NCI-H1436 (cell line): ENCODE measurements at regions not wholly inside any gene's neighbourhood (a gene's known extent, or its start where the extent isn't known, plus 50 kb on each side); places are given as distances from the start of the nearest gene placed in this dataset.

Experiments
- DNase-seq: peaks from one replicate; lab custom pipeline; 2025; lab: John Stamatoyannopoulos, UW

DNA sequence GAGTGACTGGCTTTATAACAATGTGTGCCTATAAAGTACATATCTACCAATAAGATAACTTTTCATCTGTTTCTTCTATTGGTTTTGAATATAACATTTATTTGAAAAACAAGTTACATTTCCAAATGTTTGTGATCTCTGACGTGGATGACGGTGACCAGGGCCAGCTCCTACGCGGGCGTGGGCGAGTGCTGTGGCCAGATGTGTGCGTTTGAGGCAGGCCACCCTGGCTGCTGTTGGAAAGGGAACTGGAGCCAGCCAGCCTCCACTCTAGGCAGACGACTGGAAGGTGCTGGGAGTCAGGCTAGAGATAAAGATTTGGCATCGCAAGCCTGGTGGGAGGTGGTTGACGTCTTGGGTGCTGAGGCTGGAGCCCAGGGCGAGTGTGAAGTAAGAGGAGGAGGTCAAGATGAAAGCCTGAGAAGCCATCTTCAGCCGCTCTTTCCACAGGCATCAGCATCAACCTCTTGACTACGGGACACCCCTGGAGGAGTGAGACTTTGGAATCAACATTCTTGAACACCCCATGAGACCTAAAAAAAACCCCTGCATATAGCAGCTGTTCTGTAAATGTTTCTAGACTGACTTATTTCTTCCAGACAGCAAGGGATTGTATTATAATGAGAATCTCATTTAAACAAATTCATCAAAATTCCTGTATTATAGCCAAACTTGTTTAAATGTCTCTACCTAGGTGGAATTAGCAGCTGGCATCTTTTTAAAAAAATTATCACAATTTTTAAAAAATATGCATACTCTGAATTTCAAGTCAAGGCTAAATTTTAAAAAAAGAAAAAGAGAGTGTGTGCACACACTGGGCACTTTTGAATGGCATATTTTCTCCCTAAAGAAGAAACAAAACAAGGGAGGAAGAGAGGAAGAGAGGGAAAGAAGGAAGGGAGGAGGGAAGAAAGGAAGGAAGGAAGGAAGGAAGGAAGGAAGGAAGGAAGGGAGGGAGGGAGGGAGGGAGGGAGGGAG, 112.5 kb upstream of the SLC44A3 start:
- DNase-seq = no peak

DNA sequence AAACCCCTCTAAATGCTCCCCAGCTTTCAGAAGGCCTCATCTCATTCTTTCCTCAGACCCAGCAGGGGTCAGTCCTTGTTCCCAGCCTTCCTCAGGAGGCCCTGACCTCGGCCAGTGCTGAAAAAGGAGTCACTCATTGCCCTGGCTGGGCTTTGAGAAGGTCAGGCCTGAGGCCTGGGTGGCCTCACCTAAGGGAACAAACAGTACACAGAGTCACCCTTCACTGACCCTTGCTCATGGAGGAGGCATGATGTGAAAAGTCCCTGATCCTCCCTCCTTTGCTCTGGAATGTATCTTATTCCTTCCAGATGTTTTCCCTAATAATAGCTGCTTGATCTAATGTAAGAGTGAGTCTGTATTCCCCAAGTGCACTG, 117.7 kb upstream of the SLC44A3 start:
- no peak for DNase-seq

GRCh38 chr1:94701796-94702441, 118.2 kb upstream of the SLC44A3 start:
- no peak for DNase-seq

GRCh38 chr1:94698759-94699502, 121.2 kb upstream of the SLC44A3 start:
- DNase-seq = no peak

DNA sequence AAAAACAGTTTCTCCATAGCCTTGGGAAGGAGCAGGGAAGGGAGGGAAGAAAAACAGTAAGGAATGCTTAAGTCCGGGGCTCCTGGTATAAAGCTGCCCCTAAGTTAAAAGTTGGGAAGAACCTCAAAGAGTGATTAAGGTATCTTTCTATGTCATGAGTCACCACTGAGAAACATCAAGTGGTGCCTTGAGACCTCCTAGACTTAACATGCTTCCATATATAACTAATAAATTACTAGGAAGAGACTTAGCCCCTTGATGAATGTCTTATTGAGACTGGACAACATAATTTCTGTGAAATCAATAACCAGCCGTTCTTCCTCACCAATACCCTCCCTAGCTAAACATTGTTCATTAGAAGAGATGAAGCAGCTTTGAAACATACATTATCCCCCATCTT, 121.8 kb upstream of the SLC44A3 start:
- DNase-seq = no peak

DNA sequence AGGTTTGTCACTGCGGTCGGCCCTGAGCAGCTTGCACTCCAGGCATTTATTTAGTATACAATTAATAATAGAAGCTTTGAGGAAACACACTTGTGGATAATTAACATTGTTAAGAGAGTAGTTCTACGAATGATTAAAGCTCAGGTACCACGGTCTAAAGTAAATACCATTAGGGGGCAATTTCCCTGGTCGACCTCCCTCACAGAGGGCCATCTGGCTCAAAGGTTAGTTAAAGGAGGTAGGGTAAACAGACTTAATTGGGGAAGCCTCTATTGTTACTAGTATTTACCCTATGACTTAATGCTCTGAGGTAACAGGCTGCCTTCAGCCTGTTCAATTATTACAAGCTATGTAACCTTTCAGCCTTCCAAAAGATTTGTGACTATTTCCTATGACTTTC, 122.3 kb upstream of the SLC44A3 start:
- DNase-seq = peak; percentile 69

- no peak for DNase-seq
These were observed 125.8 kb upstream of the SLC44A3 start for GRCh38 chr1:94694226-94694915.

DNA sequence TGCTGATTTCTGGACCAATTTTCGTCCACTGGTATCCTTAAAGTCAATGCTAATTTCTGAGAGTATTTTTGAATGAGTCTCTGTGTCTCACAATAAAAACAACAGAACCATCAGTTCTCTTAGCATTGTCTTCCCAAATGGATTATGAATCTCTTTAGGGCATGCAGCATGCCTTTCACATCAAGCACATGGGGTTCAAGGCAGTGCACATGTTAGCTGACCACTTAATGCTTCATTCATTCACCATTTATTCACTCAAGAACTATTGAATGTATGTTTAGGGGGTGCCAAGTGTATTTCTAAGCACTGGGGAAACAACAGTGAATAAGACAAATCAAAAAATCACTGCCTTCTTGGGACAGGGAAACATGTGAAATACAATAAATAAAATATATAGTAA, 126.7 kb upstream of the SLC44A3 start:
- DNase-seq = no peak

DNA sequence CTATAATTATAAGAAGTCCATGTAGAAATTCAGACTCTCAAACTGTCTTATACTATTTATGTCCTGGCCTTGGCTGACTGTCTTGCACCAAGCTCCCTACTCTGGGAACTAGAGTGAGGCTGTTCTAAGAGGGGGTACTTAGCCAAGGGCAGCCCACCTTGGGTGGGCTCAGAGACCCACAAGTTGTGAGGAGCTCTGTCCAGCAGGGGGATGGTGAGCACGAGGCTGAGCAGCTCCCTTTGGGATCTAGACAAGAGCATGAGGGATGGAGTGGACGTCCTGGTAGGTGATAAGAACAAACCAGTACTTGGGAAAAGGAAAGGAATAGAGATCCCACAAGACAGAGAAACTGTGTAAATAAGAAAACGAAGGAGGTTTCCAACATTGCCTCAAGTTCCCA, 127.1 kb upstream of the SLC44A3 start:
- DNase-seq = no peak

- DNase-seq = no peak
These were observed 131.5 kb upstream of the SLC44A3 start for GRCh38 chr1:94688646-94689045.

DNA sequence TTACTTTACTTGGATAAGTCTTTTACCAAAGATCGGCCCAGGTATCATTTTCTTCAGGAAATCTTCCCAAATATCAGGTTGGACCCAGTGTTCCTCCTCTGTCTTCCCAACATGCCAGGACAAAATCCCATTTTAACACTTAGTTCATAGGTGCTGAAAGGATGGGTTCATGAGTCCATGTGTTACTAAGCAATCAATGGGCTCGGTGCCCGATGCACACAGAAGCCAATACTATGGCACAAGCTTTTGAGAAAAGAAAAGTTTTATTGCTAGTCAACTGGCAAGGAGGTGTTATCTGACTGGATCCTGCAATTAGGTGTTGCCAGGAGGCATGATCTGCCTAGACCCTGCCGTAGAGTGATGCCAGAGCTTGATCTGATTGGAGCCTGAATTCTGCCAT, 133.3 kb upstream of the SLC44A3 start:
- no peak for DNase-seq

GRCh38 chr1:94684690-94685250, 135.4 kb upstream of the SLC44A3 start:
- DNase-seq = no peak

DNA sequence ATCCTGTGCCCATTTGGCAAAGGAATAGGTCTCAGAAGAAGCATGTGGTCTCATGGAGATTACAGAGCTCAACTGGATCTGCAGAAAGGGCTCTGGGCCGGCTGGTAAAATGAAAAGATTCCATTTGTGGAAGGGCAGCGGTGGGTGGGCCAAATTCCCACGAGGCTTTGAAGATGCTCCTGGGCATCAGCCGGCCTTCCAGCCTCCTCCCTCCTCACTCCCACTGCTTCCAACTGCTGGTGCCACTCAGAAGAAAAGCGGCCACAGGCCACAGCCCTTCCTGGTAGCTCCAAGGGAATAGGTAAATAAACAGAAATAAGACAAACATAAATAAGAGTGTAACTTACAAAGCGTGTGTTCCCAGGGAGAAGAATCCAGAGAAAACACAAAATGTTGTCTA, 136.3 kb upstream of the SLC44A3 start:
- DNase-seq = no peak

GRCh38 chr1:94680039-94680377, 138.4 kb upstream of the F3 start:
- no peak for DNase-seq

DNA sequence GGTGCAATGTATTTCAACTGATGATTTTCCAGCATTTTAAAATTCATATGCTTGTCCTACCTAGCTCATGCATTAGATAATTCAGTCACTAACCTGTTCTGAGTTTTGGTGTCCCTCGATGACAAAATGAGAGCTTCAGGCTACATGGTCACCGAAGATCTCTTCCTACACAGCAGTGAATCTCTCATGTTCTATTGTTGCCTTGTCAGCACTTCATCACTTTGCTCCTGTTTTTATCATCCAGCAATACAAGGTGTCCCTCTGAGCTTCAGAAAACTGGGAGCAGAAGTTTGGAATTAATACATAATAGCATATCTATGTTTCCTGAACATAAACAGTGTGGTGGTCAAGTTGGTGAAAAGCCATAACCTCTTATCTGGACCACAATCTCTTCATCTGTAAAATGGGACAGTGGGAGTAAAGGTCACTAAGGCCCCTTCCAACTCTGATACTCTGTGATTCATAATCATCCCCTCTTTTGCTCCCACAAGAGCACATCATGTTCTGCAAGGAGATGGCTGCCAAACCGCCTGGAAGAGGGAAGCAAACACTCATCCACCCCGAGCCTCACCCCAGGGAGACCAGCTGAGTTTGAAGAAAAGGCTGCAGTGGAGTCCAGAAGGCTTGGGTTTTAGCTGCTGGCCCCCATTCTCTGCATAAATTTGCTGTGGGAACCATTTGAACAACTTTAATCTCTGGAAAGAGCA, 137.9 kb upstream of the F3 start:
- no peak for DNase-seq

GRCh38 chr1:94678202-94678848, 136.8 kb upstream of the F3 start:
- DNase-seq = no peak

DNA sequence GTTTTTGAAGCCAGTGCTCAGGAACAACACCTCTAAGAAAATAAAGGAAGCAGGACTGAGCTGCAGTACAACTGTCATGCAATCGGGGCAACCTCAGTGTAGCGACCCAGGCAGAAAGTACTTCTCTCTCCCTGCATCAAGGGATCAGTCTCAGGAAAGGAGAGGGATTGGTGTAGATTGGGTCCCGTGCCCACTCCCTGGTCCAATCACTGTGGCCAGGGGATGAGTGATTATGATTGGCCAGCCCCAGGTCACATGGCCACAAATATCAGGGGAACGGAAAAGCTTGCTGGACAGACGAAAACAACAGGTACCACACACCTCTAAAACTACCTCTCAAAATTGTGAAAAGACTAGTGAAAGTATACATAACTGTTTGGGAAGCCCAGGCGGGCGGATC, 136.2 kb upstream of the F3 start:
- DNase-seq = no peak

GRCh38 chr1:94677087-94677486, 135.5 kb upstream of the F3 start:
- no peak for DNase-seq

GRCh38 chr1:94676686-94677085, 135.1 kb upstream of the F3 start:
- DNase-seq = no peak

DNA sequence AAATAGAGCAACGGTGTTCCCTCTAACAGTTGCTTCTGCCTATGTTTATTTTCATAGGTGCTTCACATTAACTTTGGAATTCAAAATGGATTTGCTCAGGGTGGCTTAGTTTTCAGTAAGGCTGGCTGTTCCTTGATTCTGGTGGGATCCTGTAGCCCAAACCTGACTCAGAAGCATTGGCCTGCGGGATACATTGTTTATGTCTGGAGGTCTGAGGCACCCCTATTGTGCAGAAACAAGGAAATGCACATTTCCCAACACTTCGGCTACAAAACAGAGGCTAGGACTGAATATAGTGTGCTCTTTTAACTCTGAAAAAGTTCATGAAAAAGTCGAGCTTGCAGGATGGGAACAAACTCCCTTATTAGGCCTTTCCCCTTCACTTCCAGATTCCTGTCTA, 133.8 kb upstream of the F3 start:
- no peak for DNase-seq

DNA sequence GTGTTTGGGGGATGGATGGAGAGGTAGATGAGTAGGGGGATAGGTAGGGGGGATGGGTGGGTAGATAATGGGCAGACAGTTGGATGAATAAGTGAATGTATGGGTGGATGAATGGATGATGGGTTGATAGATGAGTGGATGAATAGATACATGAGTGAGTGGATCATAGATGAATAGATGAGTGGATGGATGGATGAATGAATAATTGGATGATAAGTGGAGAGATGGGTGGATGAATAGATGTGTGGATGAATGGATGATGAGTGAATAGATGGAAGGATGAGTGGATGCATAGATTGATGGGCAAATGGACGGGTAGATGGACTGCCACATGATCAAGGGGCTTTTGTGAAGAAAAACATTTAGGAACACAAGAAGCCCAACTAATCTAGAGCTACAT, 133.3 kb upstream of the F3 start:
- no peak for DNase-seq
